Loucy (cell line): ENCODE measurements at regions not wholly inside any gene's neighbourhood (a gene's known extent, or its start where the extent isn't known, plus 50 kb on each side); places are given as distances from the start of the nearest gene placed in this dataset.

Source experiments
- H2AFZ ChIP-seq: fragments of 200-600 bp; sonication (generic); 2 replicates; pipeline ENCODE4 v1.6.0; 2016; ENCODE audit warnings: antibody characterized with exemption, mild to moderate bottlenecking, low read length, moderate library complexity
- H3F3A ChIP-seq: fragments of 200-600 bp; 2 replicates; pipeline ENCODE4 v1.6.0; 2016; ENCODE audit warnings: antibody characterized with exemption, low read depth, mild to moderate bottlenecking
- H3K27me3 ChIP-seq: fragments of 200-600 bp; sonication (generic); 2 replicates; pipeline ENCODE4 v1.6.1; 2014; ENCODE audit warnings: low read length, mild to moderate bottlenecking; ENCODE audit not compliant: insufficient read depth, poor library complexity, severe bottlenecking
- H3K36me3 ChIP-seq: fragments of 200-600 bp; sonication (generic); 2 replicates; pipeline ENCODE4 v1.6.1; 2016; ENCODE audit warnings: low read length; ENCODE audit not compliant: insufficient read depth
- H3K4me1 ChIP-seq: fragments of 200-600 bp; sonication (generic); 2 replicates; pipeline ENCODE4 v1.5.1; 2014; ENCODE audit warnings: low read length, mild to moderate bottlenecking; ENCODE audit not compliant: insufficient read depth, poor library complexity, severe bottlenecking
- H3K4me2 ChIP-seq: fragments of 200-600 bp; sonication (generic); 2 replicates; pipeline ENCODE4 v1.6.0; 2014; ENCODE audit warnings: antibody characterized with exemption, low read length, low read depth, mild to moderate bottlenecking; ENCODE audit not compliant: poor library complexity, severe bottlenecking
- H3K4me3 ChIP-seq: fragments of 200-600 bp; sonication (generic); 2 replicates; pipeline ENCODE4 v1.5.1; 2014; ENCODE audit warnings: low read length, mild to moderate bottlenecking, mixed read lengths; ENCODE audit not compliant: poor library complexity, severe bottlenecking
- H3K79me2 ChIP-seq: fragments of 200-600 bp; sonication (generic); 2 replicates; pipeline ENCODE4 v1.6.1; 2014; ENCODE audit warnings: low read length; ENCODE audit not compliant: insufficient read depth
- H3K9ac ChIP-seq: fragments of 200-600 bp; sonication (generic); 2 replicates; pipeline ENCODE4 v1.6.0; 2014; ENCODE audit warnings: mild to moderate bottlenecking, low read depth, low read length, moderate library complexity; ENCODE audit not compliant: poor library complexity, severe bottlenecking
- H3K9me2 ChIP-seq: fragments of 200-600 bp; sonication (generic); replicated peaks from 2 replicates; pipeline ENCODE4 v1.6.1; 2016; ENCODE audit warnings: low read depth, low read length, mixed read lengths
- H3K9me3 ChIP-seq: fragments of 200-600 bp; sonication (generic); 2 replicates; pipeline ENCODE4 v1.6.1; 2014; ENCODE audit warnings: mild to moderate bottlenecking, antibody characterized with exemption, low read length, low read depth; ENCODE audit not compliant: insufficient read depth
- H4K20me1 ChIP-seq: fragments of 200-600 bp; sonication (generic); 2 replicates; pipeline ENCODE4 v1.6.0; 2014; ENCODE audit warnings: antibody characterized with exemption, low read length, mild to moderate bottlenecking; ENCODE audit not compliant: insufficient read depth, poor library complexity, severe bottlenecking
- EZH2phosphoT487 ChIP-seq: fragments of 200-600 bp; IDR thresholded peaks from 2 replicates; pipeline ENCODE4 v1.6.1; 2018; ENCODE audit warnings: antibody characterized with exemption, mild to moderate bottlenecking, moderate library complexity, borderline replicate concordance
- TF ChIP-seq, protein P1 (sequence below): fragments of 200-600 bp; sonication (generic); conservative IDR thresholded peaks from 2 replicates; pipeline ENCODE4 v1.5.1; 2014; ENCODE audit warnings: mild to moderate bottlenecking, antibody characterized with exemption, low read length

- Histone ChIP-seq H3K9me2 (no peaks in the 10 kb centered on the region), H2AFZ (no peak overlapping the region), H4K20me1 (no peaks in the 10 kb centered on the region), H3K9ac (no peak overlapping the region), H3K4me1 (peaks cover 10% of the 10 kb centered on the region), H3F3A (no peaks in the 10 kb centered on the region), H3K27me3 (no peaks in the 10 kb centered on the region), H3K79me2 (no peaks in the 10 kb centered on the region), H3K4me3 (no peak overlapping the region), H3K4me2 (no peak overlapping the region), H3K9me3 (no peaks in the 10 kb centered on the region), H3K36me3 (no peaks in the 10 kb centered on the region)
- TF ChIP-seq, protein P1, sequence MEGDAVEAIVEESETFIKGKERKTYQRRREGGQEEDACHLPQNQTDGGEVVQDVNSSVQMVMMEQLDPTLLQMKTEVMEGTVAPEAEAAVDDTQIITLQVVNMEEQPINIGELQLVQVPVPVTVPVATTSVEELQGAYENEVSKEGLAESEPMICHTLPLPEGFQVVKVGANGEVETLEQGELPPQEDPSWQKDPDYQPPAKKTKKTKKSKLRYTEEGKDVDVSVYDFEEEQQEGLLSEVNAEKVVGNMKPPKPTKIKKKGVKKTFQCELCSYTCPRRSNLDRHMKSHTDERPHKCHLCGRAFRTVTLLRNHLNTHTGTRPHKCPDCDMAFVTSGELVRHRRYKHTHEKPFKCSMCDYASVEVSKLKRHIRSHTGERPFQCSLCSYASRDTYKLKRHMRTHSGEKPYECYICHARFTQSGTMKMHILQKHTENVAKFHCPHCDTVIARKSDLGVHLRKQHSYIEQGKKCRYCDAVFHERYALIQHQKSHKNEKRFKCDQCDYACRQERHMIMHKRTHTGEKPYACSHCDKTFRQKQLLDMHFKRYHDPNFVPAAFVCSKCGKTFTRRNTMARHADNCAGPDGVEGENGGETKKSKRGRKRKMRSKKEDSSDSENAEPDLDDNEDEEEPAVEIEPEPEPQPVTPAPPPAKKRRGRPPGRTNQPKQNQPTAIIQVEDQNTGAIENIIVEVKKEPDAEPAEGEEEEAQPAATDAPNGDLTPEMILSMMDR, result no peak
- no peak for TF ChIP-seq EZH2phosphoT487
These were observed 99.0 kb upstream of the PIRT start for GRCh38 chr17:10936931-10937330.

DNA sequence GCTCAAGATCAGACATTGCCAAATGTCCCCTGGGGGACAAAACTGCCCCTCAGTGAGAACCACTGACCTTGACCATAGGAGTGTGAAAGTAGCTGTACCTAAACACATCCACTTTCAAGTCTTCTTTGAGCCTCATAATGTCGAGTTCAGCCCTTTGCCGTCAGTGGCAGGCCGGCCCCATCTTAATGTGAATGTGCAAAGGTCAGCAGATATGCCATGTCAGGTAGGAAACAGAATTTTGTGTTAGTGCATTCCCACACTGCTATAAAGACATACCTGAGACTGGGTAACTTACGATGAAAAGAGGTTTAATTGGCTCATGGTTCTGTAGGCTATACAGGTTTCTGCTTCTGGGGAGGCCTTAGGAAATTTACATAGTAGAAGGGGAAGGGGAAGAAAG is 95.1 kb upstream of the PIRT start:
- H3K9me3 ChIP-seq, result no peaks in the 10 kb centered on the region
- no peaks in the 10 kb centered on the region for H3K79me2 ChIP-seq
- H3K9ac ChIP-seq, result no peak overlapping the region
- no peaks in the 10 kb centered on the region for H3K27me3 ChIP-seq
- no peaks in the 10 kb centered on the region for H3F3A ChIP-seq
- H4K20me1 ChIP-seq, result no peaks in the 10 kb centered on the region
- no peaks in the 10 kb centered on the region for H3K9me2 ChIP-seq
- no peak overlapping the region for H3K4me2 ChIP-seq
- H2AFZ ChIP-seq, result no peak overlapping the region
- TF ChIP-seq, protein P1, result no peak
- no peak for TF ChIP-seq EZH2phosphoT487
- no peaks in the 10 kb centered on the region for H3K36me3 ChIP-seq
- no peaks in the 10 kb centered on the region for H3K4me1 ChIP-seq
- H3K4me3 ChIP-seq, result no peak overlapping the region

GRCh38 chr17:10931133-10931532 is 93.2 kb upstream of the PIRT start:
- Histone ChIP-seq H3K4me2 (no peak overlapping the region), H3F3A (no peaks in the 10 kb centered on the region), H3K9me2 (no peaks in the 10 kb centered on the region), H3K36me3 (no peaks in the 10 kb centered on the region), H2AFZ (no peak overlapping the region), H3K27me3 (no peaks in the 10 kb centered on the region), H3K4me3 (no peak overlapping the region), H3K4me1 (no peaks in the 10 kb centered on the region), H3K9ac (no peak overlapping the region), H4K20me1 (no peaks in the 10 kb centered on the region), H3K9me3 (no peaks in the 10 kb centered on the region), H3K79me2 (no peaks in the 10 kb centered on the region)
- TF ChIP-seq, protein P1, result no peak
- TF ChIP-seq EZH2phosphoT487, result no peak
